Upper lobe of right lung (tissue), 1 donor: ENCODE measurements at regions not wholly inside any gene's neighbourhood (a gene's known extent, or its start where the extent isn't known, plus 50 kb on each side); places are given as distances from the start of the nearest gene placed in this dataset.

Experiments used
- ATAC-seq: fragments of 200-7000 bp; cut with Tn5 transposase; one replicate; pipeline ENCODE4 v1.9.1; 2020; ENCODE audit warnings: mild to moderate bottlenecking, moderate library complexity
- DNase-seq: peaks from one replicate; pipeline ENCODE4 v3.0.0-alpha.2; 2020
- H3K27ac ChIP-seq: fragments of 200-600 bp; one replicate; pipeline ENCODE4 v1.8.0; 2022
- H3K27me3 ChIP-seq: fragments of 200-600 bp; one replicate; pipeline ENCODE4 v1.8.0; 2022; ENCODE audit warnings: mild to moderate bottlenecking
- H3K36me3 ChIP-seq: fragments of 200-600 bp; one replicate; pipeline ENCODE4 v1.8.0; 2022
- H3K4me1 ChIP-seq: fragments of 200-600 bp; one replicate; pipeline ENCODE4 v1.8.0; 2022
- H3K4me3 ChIP-seq: fragments of 200-600 bp; one replicate; pipeline ENCODE4 v1.8.0; 2022; ENCODE audit warnings: mild to moderate bottlenecking
- H3K9me3 ChIP-seq: fragments of 200-600 bp; one replicate; pipeline ENCODE4 v1.8.0; 2022
- CTCF ChIP-seq: fragments of 200-600 bp; IDR thresholded peaks from one replicate; pipeline ENCODE4 v1.8.0; 2022; ENCODE audit warnings: antibody characterized with exemption
- intact Hi-C: fragments of 100-400 bp; cut with DNase I; formaldehyde crosslinking; loops from one replicate; pipeline ENCODE4 v1.11.0; 2022
- donor health status: DM: no; HTN: yes; CAD: no; lungs with severe emphysema.

- Histone ChIP-seq H3K9me3 (no peaks in the 10 kb centered on the region), H3K4me1 (no peaks in the 10 kb centered on the region), H3K27ac (no peak overlapping the region), H3K4me3 (no peak overlapping the region), H3K36me3 (no peaks in the 10 kb centered on the region), H3K27me3 (no peaks in the 10 kb centered on the region)
- no peak for TF ChIP-seq CTCF
- intact Hi-C loops: no loop called here
- DNase-seq: no peak
- ATAC-seq: no peak
These were observed 552.9 kb upstream of the EPHA5 start for GRCh38 chr4:66223068-66223703.

- Histone ChIP-seq H3K4me3 (no peak overlapping the region), H3K4me1 (no peaks in the 10 kb centered on the region), H3K27ac (no peak overlapping the region), H3K36me3 (no peaks in the 10 kb centered on the region), H3K27me3 (no peaks in the 10 kb centered on the region), H3K9me3 (no peaks in the 10 kb centered on the region)
- no peak for DNase-seq
- intact Hi-C loops: no loop called here
- TF ChIP-seq CTCF: no peak
- ATAC-seq: no peak
These were observed 549.1 kb upstream of the EPHA5 start for GRCh38 chr4:66219401-66219800.

GRCh38 chr4:66216252-66216651, 546.0 kb upstream of the EPHA5 start:
- intact Hi-C loops: no loop called here
- H3K36me3 ChIP-seq: no peaks in the 10 kb centered on the region
- H3K4me1 ChIP-seq: no peaks in the 10 kb centered on the region
- no peak for TF ChIP-seq CTCF
- DNase-seq (no peak), ATAC-seq (no peak)
- no peaks in the 10 kb centered on the region for H3K27me3 ChIP-seq
- no peaks in the 10 kb centered on the region for H3K9me3 ChIP-seq
- no peak overlapping the region for H3K27ac ChIP-seq
- H3K4me3 ChIP-seq: no peak overlapping the region

- intact Hi-C loops: no loop called here
- TF ChIP-seq CTCF: no peak
- Histone ChIP-seq H3K27me3 (no peaks in the 10 kb centered on the region), H3K27ac (no peak overlapping the region), H3K4me3 (no peak overlapping the region), H3K9me3 (no peaks in the 10 kb centered on the region), H3K4me1 (no peaks in the 10 kb centered on the region), H3K36me3 (no peaks in the 10 kb centered on the region)
- ATAC-seq (no peak), DNase-seq (no peak)
These were observed 542.2 kb upstream of the EPHA5 start for GRCh38 chr4:66212489-66212888.

DNA sequence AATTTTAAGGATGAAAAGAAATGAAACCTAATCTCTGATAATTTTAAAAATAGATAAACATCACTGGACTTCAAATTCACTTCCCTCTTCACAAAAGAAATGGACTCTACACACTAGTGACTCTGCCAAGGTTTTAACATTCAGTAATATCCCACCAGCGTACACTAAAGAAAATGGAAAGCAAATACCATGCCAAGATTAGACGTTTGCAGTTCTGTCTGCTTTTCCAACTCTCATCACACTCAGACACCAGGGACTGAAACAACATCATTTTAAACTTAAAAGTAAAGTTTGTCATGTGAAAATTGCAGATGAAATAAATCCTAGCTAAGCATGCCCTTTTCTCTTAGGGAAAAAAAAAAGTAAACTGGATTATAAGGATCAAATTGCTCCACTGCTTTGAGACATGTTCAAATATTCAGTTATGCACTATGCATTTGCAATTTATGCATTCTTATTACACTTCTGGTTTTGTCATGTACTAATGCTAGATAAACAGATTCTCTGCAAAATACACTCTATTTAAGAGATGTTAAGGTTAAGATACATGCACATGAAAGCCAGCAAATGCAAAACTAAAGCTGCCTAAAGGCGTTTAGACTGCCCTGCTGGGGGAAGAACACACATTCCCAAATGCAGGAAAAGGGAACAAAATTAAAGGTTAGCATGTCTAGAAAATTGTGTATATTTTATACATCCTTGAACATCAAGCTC, 534.4 kb upstream of the EPHA5 start:
- no peak for TF ChIP-seq CTCF
- Histone ChIP-seq H3K4me1 (no peaks in the 10 kb centered on the region), H3K27me3 (no peaks in the 10 kb centered on the region), H3K4me3 (no peak overlapping the region), H3K27ac (no peak overlapping the region), H3K36me3 (no peaks in the 10 kb centered on the region), H3K9me3 (no peaks in the 10 kb centered on the region)
- no peak for DNase-seq
- no peak for ATAC-seq
- intact Hi-C loops: no loop called here
